GM19043 (cell line): ENCODE measurements at regions not wholly inside any gene's neighbourhood (a gene's known extent, or its start where the extent isn't known, plus 50 kb on each side); places are given as distances from the start of the nearest gene placed in this dataset.
A peak's percentile ranks its signal among the peaks of the same experiment; 100 is the strongest.
"Not testable (repeated sequence)": the region's sequence is repeated elsewhere in the genome, so short reads cannot be mapped to it uniquely, and the experiment has no call there.

Source experiments
- ATAC-seq: cut with Tn5 transposase; IDR thresholded peaks from one replicate; pipeline ENCODE4 v1.9.1; 2021; ENCODE audit warnings: low read depth; ENCODE audit not compliant: unreplicated experiment

GRCh38 chr5:1655496-1656270 is 131.9 kb upstream of the LPCAT1 start:
- ATAC-seq: no peak

- ATAC-seq: no peak
These were observed 131.2 kb upstream of the LPCAT1 start for GRCh38 chr5:1654786-1655495.

GRCh38 chr5:1653698-1654651 is 130.2 kb upstream of the LPCAT1 start:
- peak; percentile 78 for ATAC-seq

- ATAC-seq: peak; percentile 34
These were observed 129.3 kb upstream of the LPCAT1 start for GRCh38 chr5:1652873-1653697.

DNA sequence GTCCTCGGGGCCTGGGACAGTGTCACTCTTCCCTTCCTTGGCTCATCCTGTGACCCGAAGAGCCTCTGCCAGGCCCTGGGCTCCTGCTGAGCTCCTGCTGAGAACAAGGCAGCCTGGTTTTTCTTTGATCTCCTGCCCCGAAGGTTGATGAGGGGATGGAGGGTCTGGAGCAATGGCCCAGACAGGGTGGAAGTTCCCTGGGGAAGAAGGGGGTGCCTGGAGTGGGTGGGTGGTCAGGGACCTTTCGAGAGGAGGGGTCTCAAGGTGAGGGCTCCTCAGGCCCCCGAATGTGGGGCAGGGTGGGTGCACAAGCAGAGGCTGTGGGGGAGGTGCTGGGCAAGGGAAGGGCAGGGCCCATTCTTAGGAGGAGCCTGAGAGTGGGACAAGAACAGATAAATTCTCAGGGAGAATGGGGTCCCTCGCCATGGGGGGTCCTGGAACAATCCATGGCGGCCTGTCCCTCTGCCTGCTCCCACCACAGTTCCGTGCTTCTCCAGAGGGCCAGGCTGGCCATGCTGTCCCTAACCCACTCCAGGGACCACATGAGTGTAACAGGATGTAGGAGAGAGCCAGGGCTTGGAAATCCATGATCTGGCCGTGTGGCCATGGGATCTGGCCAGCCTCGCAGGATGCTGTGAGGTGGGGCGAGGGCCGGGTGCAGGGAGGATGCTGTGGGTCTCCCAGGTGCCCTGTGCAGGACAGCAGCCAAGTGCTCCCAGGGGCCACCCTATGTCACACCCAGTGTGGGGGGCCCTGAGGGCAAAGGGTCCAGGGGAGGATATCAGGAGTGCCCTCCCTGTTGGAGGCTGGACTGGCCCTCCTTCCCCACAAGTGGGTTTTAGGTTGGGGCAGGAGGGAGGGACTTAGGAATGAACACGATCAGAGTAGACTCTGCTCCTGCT is 128.5 kb upstream of the LPCAT1 start:
- no peak for ATAC-seq

DNA sequence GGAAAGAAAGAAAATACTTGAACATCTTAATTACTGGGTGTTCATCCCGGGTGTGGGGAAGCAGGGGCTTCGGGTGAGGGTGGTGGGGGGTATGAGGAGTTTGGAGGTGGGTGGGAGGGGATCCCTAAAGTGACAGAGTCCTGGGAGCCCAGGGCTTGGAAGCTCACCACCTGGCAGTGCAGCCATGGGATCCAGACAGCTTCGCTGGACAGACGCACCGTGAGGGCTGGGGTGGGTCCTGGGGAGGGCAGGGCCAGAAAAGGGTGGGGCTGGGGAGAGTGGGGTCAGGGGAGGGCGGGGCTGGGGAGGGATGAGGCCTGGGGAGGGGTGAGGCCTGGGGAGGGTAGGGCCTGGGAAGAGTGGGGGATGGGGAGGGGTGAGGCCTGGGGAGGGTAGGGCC is 127.5 kb upstream of the LPCAT1 start:
- no peak for ATAC-seq

DNA sequence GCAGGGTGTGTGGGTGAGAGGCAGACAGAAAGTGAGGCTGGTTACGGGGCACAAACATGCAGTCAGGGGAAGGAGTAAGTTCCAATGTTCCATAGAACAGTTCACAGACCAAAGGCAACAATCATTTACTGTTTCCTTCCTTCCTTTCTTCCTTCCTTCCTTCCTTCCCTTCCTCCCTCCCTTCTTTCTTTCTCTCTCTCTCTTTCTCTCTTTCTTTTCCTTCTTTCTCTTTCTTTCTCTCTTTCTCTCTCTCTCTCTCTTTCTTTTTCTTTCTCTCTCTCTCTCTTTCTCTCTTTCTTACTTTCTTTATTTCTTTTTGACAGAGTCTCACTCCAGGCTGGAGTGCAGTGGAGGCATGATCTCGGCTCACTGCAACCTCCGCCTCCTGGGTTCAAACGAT is 125.8 kb upstream of the LPCAT1 start:
- no peak for ATAC-seq

- ATAC-seq: no peak
These were observed 125.0 kb upstream of the LPCAT1 start for GRCh38 chr5:1648806-1649205.

- ATAC-seq: no peak
These were observed 123.8 kb upstream of the LPCAT1 start for GRCh38 chr5:1647580-1647979.

- ATAC-seq: peak; percentile 68
These were observed 121.2 kb upstream of the LPCAT1 start for GRCh38 chr5:1644810-1645571.

- ATAC-seq: not testable (repeated sequence)
These were observed 120.6 kb upstream of the LPCAT1 start for GRCh38 chr5:1644393-1644809.

GRCh38 chr5:1643651-1644392 is 120.1 kb upstream of the LPCAT1 start:
- ATAC-seq: no peak

GRCh38 chr5:1642621-1643061 is 118.9 kb upstream of the LPCAT1 start:
- ATAC-seq: no peak

GRCh38 chr5:1642221-1642620 is 118.5 kb upstream of the LPCAT1 start:
- no peak for ATAC-seq

- peak; percentile 92 for ATAC-seq
These were observed 117.9 kb upstream of the LPCAT1 start for GRCh38 chr5:1641560-1642166.

DNA sequence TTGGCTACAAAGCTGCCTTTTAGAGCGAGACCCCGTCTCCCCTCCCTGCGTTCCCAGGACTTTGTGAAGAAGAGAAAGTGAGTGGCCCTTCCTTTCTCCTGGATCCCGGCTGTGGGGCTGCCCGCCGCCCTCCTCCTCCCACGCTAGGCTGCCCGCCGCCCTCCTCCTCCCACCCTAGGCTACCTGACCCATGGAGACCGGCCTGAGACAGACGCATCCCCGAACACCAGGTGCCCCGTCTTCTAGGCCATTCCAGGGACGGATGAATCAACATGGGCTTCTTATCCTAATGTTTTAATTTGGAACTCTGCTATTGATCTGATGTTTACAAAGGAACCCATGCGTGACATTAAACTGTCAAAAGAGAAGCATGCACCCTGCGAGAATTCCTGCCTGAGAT is 117.3 kb upstream of the LPCAT1 start:
- no peak for ATAC-seq

DNA sequence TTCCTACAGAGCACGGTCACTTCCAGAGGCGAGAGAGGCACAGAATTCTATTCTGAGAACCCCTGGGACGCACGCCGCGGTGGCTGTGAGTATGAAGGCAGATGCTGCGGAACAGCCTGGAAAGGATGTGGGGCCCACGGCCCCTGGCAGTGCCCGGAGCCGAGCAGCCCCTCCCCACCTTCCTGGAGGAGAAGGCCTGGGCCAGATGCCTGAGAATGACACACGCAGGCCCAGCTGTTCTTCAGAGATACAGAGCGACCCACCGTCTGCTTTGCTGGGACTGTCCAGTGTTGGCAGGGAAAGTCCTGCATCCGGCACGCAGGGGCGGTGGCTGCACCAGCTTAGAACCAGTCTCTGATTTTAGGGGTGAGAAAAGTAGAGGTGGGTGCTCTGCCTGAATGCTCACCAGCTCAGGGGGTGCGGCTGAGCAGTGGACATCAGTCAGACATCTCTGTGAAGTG is 116.7 kb upstream of the LPCAT1 start:
- ATAC-seq: no peak
